GM12878 (cell line): ENCODE measurements at regions not wholly inside any gene's neighbourhood (a gene's known extent, or its start where the extent isn't known, plus 50 kb on each side); places are given as distances from the start of the nearest gene placed in this dataset.

ENCODE experiments used
- RAD21 ChIP-seq: IDR thresholded peaks from 2 replicates; pipeline ENCODE4 v1.6.1; 2011; ENCODE audit warnings: mild to moderate bottlenecking, low read depth, low read length, moderate library complexity; ENCODE audit not compliant: insufficient read depth
- TF ChIP-seq, protein P1 (sequence below): fragments of 450-650 bp; IDR thresholded peaks from 2 replicates; pipeline ENCODE4 v1.6.1; 2017; ENCODE audit warnings: mild to moderate bottlenecking, moderate library complexity
- TF ChIP-seq, protein P2 (sequence below): fragments of 150-350 bp; IDR thresholded peaks from 2 replicates; pipeline ENCODE4 v1.6.1; 2016; ENCODE audit warnings: low read depth, low read length
- TF ChIP-seq, protein P3 (sequence below), 3 experiments: IDR thresholded peaks in 2 of 3; conservative IDR thresholded peaks in 1 of 3; 2 replicates each; pipeline ENCODE4 v1.5.1; 2011; ENCODE audit warnings: low read depth in 3 of 3, low read length in 3 of 3, mild to moderate bottlenecking in 3 of 3, control low read depth in 2 of 3, moderate library complexity in 2 of 3, inconsistent platforms in 1 of 3, mixed read lengths in 1 of 3; ENCODE audit not compliant: control insufficient read depth in 2 of 3, insufficient read depth in 1 of 3; ENCODE audit errors: extremely low read depth in 1 of 3
- TF ChIP-seq, protein P4 (sequence below): fragments of 450-650 bp; IDR thresholded peaks from 2 replicates; pipeline ENCODE4 v1.6.1; 2017; ENCODE audit warnings: antibody characterized with exemption, mild to moderate bottlenecking, moderate library complexity

DNA sequence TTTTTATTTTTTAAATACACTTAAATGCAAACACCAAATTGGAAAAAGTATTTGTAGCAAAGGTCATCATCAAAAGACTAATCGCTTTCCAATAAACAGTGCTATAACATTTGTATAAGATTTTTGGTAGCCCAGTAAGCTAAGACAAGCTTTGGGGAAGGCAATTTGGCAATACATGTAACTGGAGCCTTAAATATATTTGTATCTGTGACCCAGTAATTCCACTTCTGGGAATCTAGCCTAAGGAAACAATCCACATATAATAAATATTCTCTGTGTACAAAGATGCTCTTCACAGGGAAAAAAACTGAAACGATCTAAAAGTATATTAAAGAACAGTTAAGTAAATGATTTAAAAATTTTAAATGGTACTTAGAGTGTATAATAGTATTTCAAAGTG is 65.5 kb upstream of the TJP1 start (continued):
- TF ChIP-seq, protein P1, sequence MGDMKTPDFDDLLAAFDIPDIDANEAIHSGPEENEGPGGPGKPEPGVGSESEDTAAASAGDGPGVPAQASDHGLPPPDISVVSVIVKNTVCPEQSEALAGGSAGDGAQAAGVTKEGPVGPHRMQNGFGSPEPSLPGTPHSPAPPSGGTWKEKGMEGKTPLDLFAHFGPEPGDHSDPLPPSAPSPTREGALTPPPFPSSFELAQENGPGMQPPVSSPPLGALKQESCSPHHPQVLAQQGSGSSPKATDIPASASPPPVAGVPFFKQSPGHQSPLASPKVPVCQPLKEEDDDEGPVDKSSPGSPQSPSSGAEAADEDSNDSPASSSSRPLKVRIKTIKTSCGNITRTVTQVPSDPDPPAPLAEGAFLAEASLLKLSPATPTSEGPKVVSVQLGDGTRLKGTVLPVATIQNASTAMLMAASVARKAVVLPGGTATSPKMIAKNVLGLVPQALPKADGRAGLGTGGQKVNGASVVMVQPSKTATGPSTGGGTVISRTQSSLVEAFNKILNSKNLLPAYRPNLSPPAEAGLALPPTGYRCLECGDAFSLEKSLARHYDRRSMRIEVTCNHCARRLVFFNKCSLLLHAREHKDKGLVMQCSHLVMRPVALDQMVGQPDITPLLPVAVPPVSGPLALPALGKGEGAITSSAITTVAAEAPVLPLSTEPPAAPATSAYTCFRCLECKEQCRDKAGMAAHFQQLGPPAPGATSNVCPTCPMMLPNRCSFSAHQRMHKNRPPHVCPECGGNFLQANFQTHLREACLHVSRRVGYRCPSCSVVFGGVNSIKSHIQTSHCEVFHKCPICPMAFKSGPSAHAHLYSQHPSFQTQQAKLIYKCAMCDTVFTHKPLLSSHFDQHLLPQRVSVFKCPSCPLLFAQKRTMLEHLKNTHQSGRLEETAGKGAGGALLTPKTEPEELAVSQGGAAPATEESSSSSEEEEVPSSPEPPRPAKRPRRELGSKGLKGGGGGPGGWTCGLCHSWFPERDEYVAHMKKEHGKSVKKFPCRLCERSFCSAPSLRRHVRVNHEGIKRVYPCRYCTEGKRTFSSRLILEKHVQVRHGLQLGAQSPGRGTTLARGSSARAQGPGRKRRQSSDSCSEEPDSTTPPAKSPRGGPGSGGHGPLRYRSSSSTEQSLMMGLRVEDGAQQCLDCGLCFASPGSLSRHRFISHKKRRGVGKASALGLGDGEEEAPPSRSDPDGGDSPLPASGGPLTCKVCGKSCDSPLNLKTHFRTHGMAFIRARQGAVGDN = no peak
- TF ChIP-seq, protein P2, sequence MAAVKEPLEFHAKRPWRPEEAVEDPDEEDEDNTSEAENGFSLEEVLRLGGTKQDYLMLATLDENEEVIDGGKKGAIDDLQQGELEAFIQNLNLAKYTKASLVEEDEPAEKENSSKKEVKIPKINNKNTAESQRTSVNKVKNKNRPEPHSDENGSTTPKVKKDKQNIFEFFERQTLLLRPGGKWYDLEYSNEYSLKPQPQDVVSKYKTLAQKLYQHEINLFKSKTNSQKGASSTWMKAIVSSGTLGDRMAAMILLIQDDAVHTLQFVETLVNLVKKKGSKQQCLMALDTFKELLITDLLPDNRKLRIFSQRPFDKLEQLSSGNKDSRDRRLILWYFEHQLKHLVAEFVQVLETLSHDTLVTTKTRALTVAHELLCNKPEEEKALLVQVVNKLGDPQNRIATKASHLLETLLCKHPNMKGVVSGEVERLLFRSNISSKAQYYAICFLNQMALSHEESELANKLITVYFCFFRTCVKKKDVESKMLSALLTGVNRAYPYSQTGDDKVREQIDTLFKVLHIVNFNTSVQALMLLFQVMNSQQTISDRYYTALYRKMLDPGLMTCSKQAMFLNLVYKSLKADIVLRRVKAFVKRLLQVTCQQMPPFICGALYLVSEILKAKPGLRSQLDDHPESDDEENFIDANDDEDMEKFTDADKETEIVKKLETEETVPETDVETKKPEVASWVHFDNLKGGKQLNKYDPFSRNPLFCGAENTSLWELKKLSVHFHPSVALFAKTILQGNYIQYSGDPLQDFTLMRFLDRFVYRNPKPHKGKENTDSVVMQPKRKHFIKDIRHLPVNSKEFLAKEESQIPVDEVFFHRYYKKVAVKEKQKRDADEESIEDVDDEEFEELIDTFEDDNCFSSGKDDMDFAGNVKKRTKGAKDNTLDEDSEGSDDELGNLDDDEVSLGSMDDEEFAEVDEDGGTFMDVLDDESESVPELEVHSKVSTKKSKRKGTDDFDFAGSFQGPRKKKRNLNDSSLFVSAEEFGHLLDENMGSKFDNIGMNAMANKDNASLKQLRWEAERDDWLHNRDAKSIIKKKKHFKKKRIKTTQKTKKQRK = no peak
- TF ChIP-seq, protein P3, sequence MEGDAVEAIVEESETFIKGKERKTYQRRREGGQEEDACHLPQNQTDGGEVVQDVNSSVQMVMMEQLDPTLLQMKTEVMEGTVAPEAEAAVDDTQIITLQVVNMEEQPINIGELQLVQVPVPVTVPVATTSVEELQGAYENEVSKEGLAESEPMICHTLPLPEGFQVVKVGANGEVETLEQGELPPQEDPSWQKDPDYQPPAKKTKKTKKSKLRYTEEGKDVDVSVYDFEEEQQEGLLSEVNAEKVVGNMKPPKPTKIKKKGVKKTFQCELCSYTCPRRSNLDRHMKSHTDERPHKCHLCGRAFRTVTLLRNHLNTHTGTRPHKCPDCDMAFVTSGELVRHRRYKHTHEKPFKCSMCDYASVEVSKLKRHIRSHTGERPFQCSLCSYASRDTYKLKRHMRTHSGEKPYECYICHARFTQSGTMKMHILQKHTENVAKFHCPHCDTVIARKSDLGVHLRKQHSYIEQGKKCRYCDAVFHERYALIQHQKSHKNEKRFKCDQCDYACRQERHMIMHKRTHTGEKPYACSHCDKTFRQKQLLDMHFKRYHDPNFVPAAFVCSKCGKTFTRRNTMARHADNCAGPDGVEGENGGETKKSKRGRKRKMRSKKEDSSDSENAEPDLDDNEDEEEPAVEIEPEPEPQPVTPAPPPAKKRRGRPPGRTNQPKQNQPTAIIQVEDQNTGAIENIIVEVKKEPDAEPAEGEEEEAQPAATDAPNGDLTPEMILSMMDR (IDR thresholded peaks at IDR 0.05 in 2 of 3, conservative IDR thresholded peaks at IDR 0.05 in 1 of 3; ENCODE audit: control insufficient read depth in 2 of 3, extremely low read depth in 1 of 3, insufficient read depth in 1 of 3, low read depth in 3 of 3, low read length in 3 of 3) = no peak
- TF ChIP-seq, protein P4, sequence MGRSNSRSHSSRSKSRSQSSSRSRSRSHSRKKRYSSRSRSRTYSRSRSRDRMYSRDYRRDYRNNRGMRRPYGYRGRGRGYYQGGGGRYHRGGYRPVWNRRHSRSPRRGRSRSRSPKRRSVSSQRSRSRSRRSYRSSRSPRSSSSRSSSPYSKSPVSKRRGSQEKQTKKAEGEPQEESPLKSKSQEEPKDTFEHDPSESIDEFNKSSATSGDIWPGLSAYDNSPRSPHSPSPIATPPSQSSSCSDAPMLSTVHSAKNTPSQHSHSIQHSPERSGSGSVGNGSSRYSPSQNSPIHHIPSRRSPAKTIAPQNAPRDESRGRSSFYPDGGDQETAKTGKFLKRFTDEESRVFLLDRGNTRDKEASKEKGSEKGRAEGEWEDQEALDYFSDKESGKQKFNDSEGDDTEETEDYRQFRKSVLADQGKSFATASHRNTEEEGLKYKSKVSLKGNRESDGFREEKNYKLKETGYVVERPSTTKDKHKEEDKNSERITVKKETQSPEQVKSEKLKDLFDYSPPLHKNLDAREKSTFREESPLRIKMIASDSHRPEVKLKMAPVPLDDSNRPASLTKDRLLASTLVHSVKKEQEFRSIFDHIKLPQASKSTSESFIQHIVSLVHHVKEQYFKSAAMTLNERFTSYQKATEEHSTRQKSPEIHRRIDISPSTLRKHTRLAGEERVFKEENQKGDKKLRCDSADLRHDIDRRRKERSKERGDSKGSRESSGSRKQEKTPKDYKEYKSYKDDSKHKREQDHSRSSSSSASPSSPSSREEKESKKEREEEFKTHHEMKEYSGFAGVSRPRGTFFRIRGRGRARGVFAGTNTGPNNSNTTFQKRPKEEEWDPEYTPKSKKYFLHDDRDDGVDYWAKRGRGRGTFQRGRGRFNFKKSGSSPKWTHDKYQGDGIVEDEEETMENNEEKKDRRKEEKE = no peak
- TF ChIP-seq RAD21 = no peak
